Lung (tissue), 11 donors: ENCODE measurements at regions not wholly inside any gene's neighbourhood (a gene's known extent, or its start where the extent isn't known, plus 50 kb on each side); places are given as distances from the start of the nearest gene placed in this dataset.
"Not testable (repeated sequence)": the region's sequence is repeated elsewhere in the genome, so short reads cannot be mapped to it uniquely, and the experiment has no call there.

Experiments
- ATAC-seq: fragments of 200-7000 bp; cut with Tn5 transposase; one replicate; pipeline ENCODE4 v1.9.1; 2020; ENCODE audit warnings: moderate number of reproducible peaks; ENCODE audit not compliant: insufficient read depth, low FRiP score
- DNase-seq, 3 donors: peaks; one replicate each; pipeline ENCODE4 v3.0.0-alpha.2; 2013 to 2017
- H3K27ac ChIP-seq, 2 donors: one replicate each; pipeline ENCODE4 v1.5.1; 2013; ENCODE audit warnings: mild to moderate bottlenecking in 2 of 2, moderate library complexity in 2 of 2, control low read depth in 1 of 2, inconsistent platforms in 1 of 2, low read depth in 1 of 2, low read length in 1 of 2
- H3K27me3 ChIP-seq, 3 donors: one replicate each; pipeline ENCODE4 v1.5.1; 2013; ENCODE audit warnings: low read length in 2 of 3; ENCODE audit not compliant: control insufficient read depth in 3 of 3, insufficient read depth in 3 of 3
- H3K36me3 ChIP-seq, 4 donors: one replicate each; pipeline ENCODE4 v1.5.1; 2013; ENCODE audit warnings: low read length in 4 of 4, mild to moderate bottlenecking in 1 of 4, moderate library complexity in 1 of 4; ENCODE audit not compliant: control insufficient read depth in 4 of 4, insufficient read depth in 4 of 4
- H3K4me1 ChIP-seq, 5 donors: one replicate each; pipeline ENCODE4 v1.5.1; 2013; ENCODE audit warnings: low read length in 5 of 5, mild to moderate bottlenecking in 2 of 5, moderate library complexity in 1 of 5; ENCODE audit not compliant: control insufficient read depth in 5 of 5, insufficient read depth in 5 of 5
- H3K4me3 ChIP-seq: one replicate; pipeline ENCODE4 v1.5.1; 2013; ENCODE audit warnings: mild to moderate bottlenecking, control low read depth, moderate library complexity
- H3K9ac ChIP-seq, 2 donors: one replicate each; pipeline ENCODE4 v1.5.1; 2013; ENCODE audit warnings: low read length in 2 of 2, control low read depth in 1 of 2; ENCODE audit not compliant: insufficient read depth in 1 of 2
- H3K9me3 ChIP-seq, 4 donors: one replicate each; pipeline ENCODE4 v1.5.1; 2013; ENCODE audit warnings: low read length in 3 of 4, mild to moderate bottlenecking in 1 of 4, moderate library complexity in 1 of 4; ENCODE audit not compliant: control insufficient read depth in 4 of 4, insufficient read depth in 3 of 4
- WGBS, 2 donors: extraction: QIAGEN DNeasy Blood & Tissue Kit; methylation state at CpG; one replicate each; pipeline ENCODE4 v1.1.7; 2013; 5-methylcytosine and 5-hydroxymethylcytosine counted together
- TF ChIP-seq, protein P1 (sequence below): IDR thresholded peaks from 2 replicates; pipeline ENCODE4 v1.5.1; 2012; ENCODE audit warnings: mild to moderate bottlenecking; ENCODE audit errors: control extremely low read depth, extremely low read depth
- donor health status: control.
- donor health status: control.
- donor health status: Bipolar disorder and iron deficiency.
- donor health status: healthy.
- donor health status: DM: yes; HTN: yes; CAD: no.

DNA sequence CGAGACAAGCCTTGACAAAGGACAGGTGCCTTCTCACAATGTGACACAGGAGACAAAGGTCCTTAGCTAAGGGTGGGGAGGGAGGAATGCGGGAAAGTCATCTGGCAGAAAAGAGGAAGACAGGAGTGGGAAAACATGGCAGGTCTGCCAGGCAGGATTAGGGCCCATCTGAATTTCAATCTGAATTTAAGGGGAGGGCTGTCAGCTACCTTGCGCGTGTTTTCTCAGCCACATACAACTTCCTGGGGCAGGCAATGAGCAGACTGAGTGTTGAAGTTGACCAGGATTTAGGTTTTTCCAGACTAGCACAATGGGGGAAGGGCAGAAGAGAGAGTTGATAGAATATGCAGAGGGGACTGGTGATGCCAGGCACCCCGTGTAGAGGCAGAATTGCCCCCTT is 66.7 kb upstream of the LARGE1 start:
- Histone ChIP-seq H3K9ac (no peak overlapping the region), H3K36me3 (no peaks in the 10 kb centered on the region), H3K9me3 (no peaks in the 10 kb centered on the region), H3K27me3 (no peaks in the 10 kb centered on the region), H3K27ac (no peak overlapping the region), H3K4me1 (no peaks in the 10 kb centered on the region), H3K4me3 (no peak overlapping the region)
- TF ChIP-seq, protein P1, sequence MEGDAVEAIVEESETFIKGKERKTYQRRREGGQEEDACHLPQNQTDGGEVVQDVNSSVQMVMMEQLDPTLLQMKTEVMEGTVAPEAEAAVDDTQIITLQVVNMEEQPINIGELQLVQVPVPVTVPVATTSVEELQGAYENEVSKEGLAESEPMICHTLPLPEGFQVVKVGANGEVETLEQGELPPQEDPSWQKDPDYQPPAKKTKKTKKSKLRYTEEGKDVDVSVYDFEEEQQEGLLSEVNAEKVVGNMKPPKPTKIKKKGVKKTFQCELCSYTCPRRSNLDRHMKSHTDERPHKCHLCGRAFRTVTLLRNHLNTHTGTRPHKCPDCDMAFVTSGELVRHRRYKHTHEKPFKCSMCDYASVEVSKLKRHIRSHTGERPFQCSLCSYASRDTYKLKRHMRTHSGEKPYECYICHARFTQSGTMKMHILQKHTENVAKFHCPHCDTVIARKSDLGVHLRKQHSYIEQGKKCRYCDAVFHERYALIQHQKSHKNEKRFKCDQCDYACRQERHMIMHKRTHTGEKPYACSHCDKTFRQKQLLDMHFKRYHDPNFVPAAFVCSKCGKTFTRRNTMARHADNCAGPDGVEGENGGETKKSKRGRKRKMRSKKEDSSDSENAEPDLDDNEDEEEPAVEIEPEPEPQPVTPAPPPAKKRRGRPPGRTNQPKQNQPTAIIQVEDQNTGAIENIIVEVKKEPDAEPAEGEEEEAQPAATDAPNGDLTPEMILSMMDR, result no peak
- ATAC-seq, result no peak
- WGBS, 2 donors, result 26 to 48% methylated on average over 5 of the region's 5 CpGs
- DNase-seq, result no peak

DNA sequence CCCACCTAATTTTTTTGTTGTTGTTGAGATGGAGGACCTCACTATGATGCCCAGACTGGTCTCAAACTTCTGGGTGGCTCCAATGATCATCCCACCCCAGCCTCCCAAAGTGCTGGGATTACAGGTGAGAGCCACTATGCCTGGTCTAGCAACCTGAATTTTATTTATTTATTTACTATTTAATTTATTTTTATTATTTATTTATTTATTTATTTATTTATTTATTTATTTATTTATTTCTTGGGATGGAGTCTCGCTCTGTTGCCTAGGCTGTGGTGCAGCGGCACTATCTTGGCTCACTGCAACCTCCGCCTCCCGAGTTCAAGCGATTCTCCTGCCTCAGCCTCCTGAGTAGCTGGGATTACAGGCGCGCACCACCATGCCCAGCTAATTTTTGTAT is 69.0 kb upstream of the LARGE1 start:
- not testable (repeated sequence) for H3K27me3 ChIP-seq, ATAC-seq, H3K4me3 ChIP-seq, H3K9ac ChIP-seq, H3K4me1 ChIP-seq, H3K9me3 ChIP-seq, DNase-seq, H3K27ac ChIP-seq, H3K36me3 ChIP-seq
- 94 to 97% methylated on average over 7 of the region's 7 CpGs for WGBS, 2 donors

DNA sequence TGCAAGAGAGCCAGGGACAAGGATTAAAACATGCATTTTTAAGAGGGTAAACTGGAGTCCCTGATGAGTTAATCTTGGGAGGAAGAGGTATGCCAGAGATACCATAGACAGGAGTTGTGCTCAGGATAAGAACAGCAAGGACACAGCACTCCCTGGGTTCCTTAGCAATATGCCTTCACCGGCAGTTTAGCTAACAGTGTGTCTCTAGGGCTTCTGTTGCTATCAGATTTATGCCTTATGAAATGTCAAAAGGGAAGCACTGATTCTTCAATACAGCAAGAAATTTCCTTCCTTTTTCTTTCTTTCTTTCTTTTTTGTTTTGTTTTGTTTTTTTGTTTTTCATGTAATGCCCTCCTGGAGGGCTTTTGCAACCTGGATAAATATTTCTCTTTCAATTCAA is 71.3 kb upstream of the LARGE1 start:
- WGBS, 2 donors, result 53 to 57% methylated on average over 1 of the region's 1 CpG
- Histone ChIP-seq H3K27me3 (no peaks in the 10 kb centered on the region), H3K4me1 (no peaks in the 10 kb centered on the region), H3K4me3 (no peak overlapping the region), H3K27ac (no peak overlapping the region), H3K36me3 (no peaks in the 10 kb centered on the region), H3K9ac (no peak overlapping the region), H3K9me3 (peaks cover 0 to 3% (median 1%) of the 10 kb centered on the region in 4 donors)
- DNase-seq, result no peak
- no peak for ATAC-seq
- TF ChIP-seq, protein P1, result no peak

DNA sequence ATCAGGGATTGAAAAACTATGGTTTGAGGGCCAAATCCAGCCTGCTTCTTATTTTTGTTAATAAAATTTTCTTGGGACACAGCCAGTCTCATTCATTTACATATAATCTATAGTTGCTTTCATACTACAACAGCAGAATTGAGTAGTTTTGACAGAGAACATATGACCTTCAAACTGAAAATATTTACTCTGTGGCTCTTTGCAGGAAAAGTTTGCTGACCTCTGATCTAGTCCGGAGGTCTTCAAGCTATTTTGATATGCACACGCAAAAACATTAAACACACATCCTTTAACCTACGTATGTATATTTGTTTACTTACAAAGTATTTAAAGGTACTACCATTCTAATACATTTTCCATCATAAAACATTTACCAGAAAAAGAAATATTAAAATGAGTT is 76.5 kb upstream of the LARGE1 start:
- 83 to 92% methylated on average over 3 of the region's 3 CpGs for WGBS, 2 donors
- H3K4me3 ChIP-seq, result no peak overlapping the region
- DNase-seq (no peak), ATAC-seq (no peak)
- H3K4me1 ChIP-seq, result no peaks in the 10 kb centered on the region
- H3K9me3 ChIP-seq, result peaks cover 0 to 11% (median 3%) of the 10 kb centered on the region in 4 donors
- H3K27ac ChIP-seq, result no peak overlapping the region
- no peak overlapping the region for H3K9ac ChIP-seq
- TF ChIP-seq, protein P1, result no peak
- no peaks in the 10 kb centered on the region for H3K27me3 ChIP-seq
- no peaks in the 10 kb centered on the region for H3K36me3 ChIP-seq
